ENCODE measurements at regions not wholly inside any gene's neighbourhood (a gene's known extent, or its start where the extent isn't known, plus 50 kb on each side); places are given as distances from the start of the nearest gene placed in this dataset.

- Histone ChIP-seq H3K4me3 (ENCODE audit: control extremely low read depth in 1 of 5, extremely low read depth in 1 of 5, insufficient read depth in 1 of 5, low read depth in 2 of 5, low read length in 4 of 5) (no peak overlapping the region), H3K36me3 (replicated peaks in 1 of 2; ENCODE audit: control extremely low read depth in 1 of 2, control insufficient read depth in 1 of 2, extremely low read depth in 1 of 2, insufficient read depth in 2 of 2, low read length in 1 of 2) (no peaks in the 10 kb centered on the region), H3K27me3 (replicated peaks in 1 of 4; ENCODE audit: control extremely low read depth in 1 of 4, control insufficient read depth in 3 of 4, insufficient read depth in 4 of 4, low read length in 3 of 4) (peaks cover 0 to 2% (median 0%) of the 10 kb centered on the region in 4 experiments), H2AFZ (ENCODE audit: insufficient read depth, low read depth, low read length, poor library complexity, severe bottlenecking) (no peak overlapping the region), H3K4me1 (ENCODE audit: control insufficient read depth in 2 of 2, insufficient read depth in 2 of 2, low read length in 2 of 2) (no peaks in the 10 kb centered on the region), H3K27ac (ENCODE audit: low read length in 2 of 2) (no peak overlapping the region), H3K9ac (ENCODE audit: low read length) (no peak overlapping the region), H3K9me3 (ENCODE audit: control extremely low read depth in 1 of 3, control insufficient read depth in 2 of 3, insufficient read depth in 1 of 3, low read length in 2 of 3) (no peaks in the 10 kb centered on the region), H3K4me2 (replicated peaks; ENCODE audit: low read depth, low read length, poor library complexity, severe bottlenecking) (no peak overlapping the region), H3K79me2 (ENCODE audit: control insufficient read depth, insufficient read depth, low read length) (no peaks in the 10 kb centered on the region), H4K20me1 (ENCODE audit: control insufficient read depth, insufficient read depth, low read length, poor library complexity, severe bottlenecking) (no peaks in the 10 kb centered on the region)
- ChIA-PET CTCF (no interaction called here), POLR2A (no interaction called here)
- Mint-ChIP-seq H3K27ac (no peak overlapping the region), H3K4me3 (no peak overlapping the region), H3K4me1 (no peaks in the 10 kb centered on the region), H3K9me3 (ENCODE audit: insufficient read depth) (no peaks in the 10 kb centered on the region), H3K27me3 (peaks cover 12% of the 10 kb centered on the region)
- intact Hi-C loops (cut with micrococcal nuclease) = no loop called here
- 88% methylated on average over 1 of the region's 5 CpGs for WGBS (ENCODE audit: insufficient coverage)
- TF ChIP-seq EZH2 (IDR thresholded peaks at IDR 0.05; ENCODE audit: borderline replicate concordance, insufficient read depth, low read depth, low read length, poor library complexity, severe bottlenecking) = no peak
- TF ChIP-seq CTCF (IDR thresholded peaks at IDR 0.05) = no peak
- DNase-seq = no peak
- ATAC-seq (ENCODE audit: low read depth) = no peak
These were observed 254.7 kb upstream of the SLC30A5 start for GRCh38 chr5:68839019-68839552.

GRCh38 chr5:68843624-68844364 lies 250.0 kb upstream of the SLC30A5 start:
- H3K27me3 Mint-ChIP-seq = peaks cover 17% of the 10 kb centered on the region
- H3K27ac ChIP-seq (ENCODE audit: low read length in 2 of 2) = no peak overlapping the region
- H3K36me3 ChIP-seq (replicated peaks in 1 of 2; ENCODE audit: control extremely low read depth in 1 of 2, control insufficient read depth in 1 of 2, extremely low read depth in 1 of 2, insufficient read depth in 2 of 2, low read length in 1 of 2) = no peaks in the 10 kb centered on the region
- WGBS (ENCODE audit: insufficient coverage) = 100% methylated on average over 1 of the region's 3 CpGs
- intact Hi-C loops (cut with micrococcal nuclease) = no loop called here
- no peaks in the 10 kb centered on the region for H4K20me1 ChIP-seq (ENCODE audit: control insufficient read depth, insufficient read depth, low read length, poor library complexity, severe bottlenecking)
- no peak overlapping the region for H3K27ac Mint-ChIP-seq
- ChIA-PET POLR2A (no interaction called here), CTCF (no interaction called here)
- H3K27me3 ChIP-seq (replicated peaks in 1 of 4; ENCODE audit: control extremely low read depth in 1 of 4, control insufficient read depth in 3 of 4, insufficient read depth in 4 of 4, low read length in 3 of 4) = peaks cover 0 to 2% (median 0%) of the 10 kb centered on the region in 4 experiments
- H3K4me1 ChIP-seq (ENCODE audit: control insufficient read depth in 2 of 2, insufficient read depth in 2 of 2, low read length in 2 of 2) = no peaks in the 10 kb centered on the region
- H3K4me3 ChIP-seq (ENCODE audit: control extremely low read depth in 1 of 5, extremely low read depth in 1 of 5, insufficient read depth in 1 of 5, low read depth in 2 of 5, low read length in 4 of 5) = no peak overlapping the region
- no peak for ATAC-seq (ENCODE audit: low read depth)
- no peak overlapping the region for H3K4me3 Mint-ChIP-seq
- no peak for TF ChIP-seq CTCF (IDR thresholded peaks at IDR 0.05)
- TF ChIP-seq EZH2 (IDR thresholded peaks at IDR 0.05; ENCODE audit: borderline replicate concordance, insufficient read depth, low read depth, low read length, poor library complexity, severe bottlenecking) = no peak
- no peaks in the 10 kb centered on the region for H3K9me3 Mint-ChIP-seq (ENCODE audit: insufficient read depth)
- no peak overlapping the region for H3K9ac ChIP-seq (ENCODE audit: low read length)
- no peaks in the 10 kb centered on the region for H3K9me3 ChIP-seq (ENCODE audit: control extremely low read depth in 1 of 3, control insufficient read depth in 2 of 3, insufficient read depth in 1 of 3, low read length in 2 of 3)
- H3K79me2 ChIP-seq (ENCODE audit: control insufficient read depth, insufficient read depth, low read length) = no peaks in the 10 kb centered on the region
- H2AFZ ChIP-seq (ENCODE audit: insufficient read depth, low read depth, low read length, poor library complexity, severe bottlenecking) = no peak overlapping the region
- no peak for DNase-seq
- no peak overlapping the region for H3K4me2 ChIP-seq (replicated peaks; ENCODE audit: low read depth, low read length, poor library complexity, severe bottlenecking)
- H3K4me1 Mint-ChIP-seq = no peaks in the 10 kb centered on the region
